GM18505 (cell line): ENCODE measurements at regions not wholly inside any gene's neighbourhood (a gene's known extent, or its start where the extent isn't known, plus 50 kb on each side); places are given as distances from the start of the nearest gene placed in this dataset.

ENCODE experiments used
- ATAC-seq: cut with Tn5 transposase; IDR thresholded peaks from one replicate; pipeline ENCODE4 v1.9.1; 2021; ENCODE audit not compliant: unreplicated experiment
- POLR2A ChIP-seq: IDR thresholded peaks from 4 replicates; pipeline ENCODE4 v1.6.1; 2011; ENCODE audit warnings: borderline replicate concordance; ENCODE audit not compliant: insufficient read depth, insufficient read length; ENCODE audit errors: extremely low read depth

- TF ChIP-seq POLR2A = no peak
- no peak for ATAC-seq
These were observed 460.0 kb downstream of the FUT8 start for GRCh38 chr14:65872536-65872935.

GRCh38 chr14:65877166-65877565 lies 464.6 kb downstream of the FUT8 start:
- TF ChIP-seq POLR2A = no peak
- no peak for ATAC-seq

GRCh38 chr14:65877624-65878023 lies 465.1 kb downstream of the FUT8 start:
- no peak for TF ChIP-seq POLR2A
- no peak for ATAC-seq

GRCh38 chr14:65878586-65878985 lies 466.1 kb downstream of the FUT8 start:
- ATAC-seq = no peak
- no peak for TF ChIP-seq POLR2A

GRCh38 chr14:65879248-65880009 lies 466.9 kb downstream of the FUT8 start:
- TF ChIP-seq POLR2A = no peak
- no peak for ATAC-seq

- TF ChIP-seq POLR2A = no peak
- ATAC-seq = no peak
These were observed 468.0 kb downstream of the FUT8 start for GRCh38 chr14:65880507-65880906.

GRCh38 chr14:65881642-65882041 lies 469.1 kb downstream of the FUT8 start:
- TF ChIP-seq POLR2A = no peak
- ATAC-seq = no peak

- TF ChIP-seq POLR2A = no peak
- no peak for ATAC-seq
These were observed 476.1 kb downstream of the FUT8 start for GRCh38 chr14:65888677-65889076.

GRCh38 chr14:65892315-65892714 lies 479.8 kb downstream of the FUT8 start:
- no peak for TF ChIP-seq POLR2A
- ATAC-seq = no peak

GRCh38 chr14:65900164-65900563 lies 487.6 kb downstream of the FUT8 start:
- TF ChIP-seq POLR2A = no peak
- no peak for ATAC-seq

- no peak for ATAC-seq
- no peak for TF ChIP-seq POLR2A
These were observed 489.1 kb downstream of the FUT8 start for GRCh38 chr14:65901595-65901994.

GRCh38 chr14:65904988-65905387 lies 492.5 kb downstream of the FUT8 start:
- TF ChIP-seq POLR2A = no peak
- no peak for ATAC-seq

GRCh38 chr14:65906344-65906743 lies 493.8 kb downstream of the FUT8 start:
- no peak for ATAC-seq
- no peak for TF ChIP-seq POLR2A

GRCh38 chr14:65906948-65907347 lies 494.4 kb downstream of the FUT8 start:
- TF ChIP-seq POLR2A = no peak
- no peak for ATAC-seq
